CD4-positive, alpha-beta T cell treated with Interleukin-21 for 1 hour (primary cell): ENCODE measurements at regions not wholly inside any gene's neighbourhood (a gene's known extent, or its start where the extent isn't known, plus 50 kb on each side); places are given as distances from the start of the nearest gene placed in this dataset.

ENCODE experiments used
- DNase-seq: peaks from one replicate; pipeline ENCODE4 v3.0.0-alpha.2; 2020

DNA sequence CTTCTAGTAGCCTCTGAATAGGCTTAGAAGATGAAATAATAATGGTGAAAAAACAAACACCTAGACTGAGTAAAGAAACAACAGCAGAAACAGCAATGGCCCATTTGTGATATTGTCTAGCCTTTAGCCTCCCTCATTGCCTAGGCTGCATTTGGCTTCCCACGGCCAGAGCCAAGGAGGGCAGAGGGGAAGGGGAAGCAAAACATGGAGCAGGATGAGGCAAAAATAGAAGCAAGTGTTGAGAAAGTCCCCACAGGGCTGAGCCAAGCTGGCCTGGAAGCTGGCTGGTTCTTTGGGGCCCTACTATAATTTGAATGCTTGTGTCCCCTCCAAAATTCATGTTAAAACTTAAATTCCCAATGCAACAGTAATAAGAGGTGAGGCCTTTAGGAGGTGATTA lies 60.2 kb upstream of the KSR1 start:
- DNase-seq: no peak

DNA sequence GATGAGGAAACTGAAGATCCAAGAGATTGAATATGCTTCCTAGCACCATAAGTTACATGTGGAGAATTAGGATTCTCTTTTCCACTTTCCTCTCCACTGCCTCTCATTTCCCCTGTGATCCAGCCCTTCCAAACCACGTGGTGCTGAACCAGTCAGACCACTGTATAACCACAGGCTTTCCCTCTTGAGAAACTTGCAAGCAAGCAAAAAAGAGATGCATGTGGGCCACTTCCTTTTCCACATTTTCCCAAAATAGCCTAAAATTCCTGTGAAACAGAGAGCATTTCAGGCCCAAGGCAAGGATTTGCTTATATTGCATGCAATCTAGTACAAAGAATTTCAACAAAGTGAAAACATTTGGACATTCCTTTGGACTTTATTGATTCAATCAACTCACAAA lies 59.3 kb upstream of the KSR1 start:
- no peak for DNase-seq

GRCh38 chr17:27398691-27399090 lies 57.6 kb upstream of the KSR1 start:
- no peak for DNase-seq

DNA sequence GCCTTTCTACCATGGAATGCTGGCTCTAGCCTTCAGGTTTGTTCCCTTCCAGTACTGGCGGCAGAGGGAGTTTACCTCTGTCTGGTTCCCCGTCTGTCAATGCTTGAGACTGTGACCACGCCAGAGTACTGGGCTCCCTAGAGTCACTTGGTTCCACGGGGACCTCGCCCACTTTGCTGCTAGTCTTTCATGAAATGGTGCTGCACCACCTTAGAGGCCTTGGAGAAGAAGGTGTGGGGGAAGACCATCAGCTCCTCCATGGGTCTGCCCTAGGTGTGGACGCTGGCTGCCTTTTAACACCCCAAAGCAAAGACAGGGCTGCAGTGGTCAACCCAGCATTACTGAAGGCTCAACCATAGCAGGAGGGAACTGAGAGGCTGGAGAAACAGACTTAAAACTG lies 55.3 kb upstream of the KSR1 start:
- no peak for DNase-seq

DNA sequence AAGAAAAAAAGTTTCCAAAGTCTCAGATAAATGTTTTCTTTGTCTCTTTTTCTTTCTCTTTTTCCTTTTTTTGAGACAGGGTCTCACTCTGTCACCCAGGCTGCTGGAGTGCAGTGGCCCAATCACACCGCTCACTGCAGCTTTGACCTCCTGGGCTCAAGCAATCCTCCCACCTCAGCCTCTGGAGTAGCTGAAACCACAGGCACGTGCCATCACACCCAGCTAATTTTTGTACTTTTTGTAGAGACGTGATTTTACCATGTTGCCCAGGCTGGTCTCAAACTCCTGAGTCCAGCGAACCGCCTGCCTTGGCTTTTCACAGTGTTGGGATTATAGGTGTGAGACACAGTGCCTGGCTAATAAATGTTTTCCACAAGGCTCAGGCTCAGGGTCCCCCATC lies 53.3 kb upstream of the KSR1 start:
- no peak for DNase-seq

GRCh38 chr17:27403480-27404005 lies 52.7 kb upstream of the KSR1 start:
- DNase-seq: no peak

DNA sequence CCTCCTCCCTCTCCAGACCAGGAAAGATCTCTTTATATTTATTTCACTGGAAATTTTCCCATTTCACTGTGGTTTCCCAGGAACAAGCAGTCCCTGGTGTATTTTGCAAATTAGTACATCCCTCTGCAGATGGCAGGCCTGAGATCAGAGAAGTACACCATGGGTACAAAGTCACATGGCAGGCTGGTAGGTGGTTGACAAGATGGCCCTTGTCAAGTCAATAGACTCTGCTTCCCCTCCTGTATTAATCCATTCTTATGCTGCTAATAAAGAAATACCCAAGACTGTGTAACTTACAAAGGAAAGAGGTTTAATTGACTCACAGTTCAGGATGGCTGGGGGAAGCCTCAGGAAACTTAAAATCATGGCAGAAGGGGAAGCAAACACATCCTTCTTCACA lies 51.6 kb upstream of the KSR1 start:
- DNase-seq: no peak
